Endothelial cell of umbilical vein (primary cell): ENCODE measurements at regions not wholly inside any gene's neighbourhood (a gene's known extent, or its start where the extent isn't known, plus 50 kb on each side); places are given as distances from the start of the nearest gene placed in this dataset.

Experiments
- BruUV-seq: library from RNA; stranded (reverse); fragments of 400-500 nt; replicated peaks from 2 replicates; lab custom pipeline; 2021; lab: Mats Ljungman, UMichigan
- CTCF ChIA-PET: fragments of 300-600, 350-600 bp; sonication (Branson Sonifier 250); formaldehyde crosslinking; loops from one replicate; lab custom pipeline; 2021; ENCODE audit warnings: antibody characterized with exemption, inconsistent platforms; lab: Charles Lee
- POLR2A ChIA-PET: fragments of 300-600, 350-600 bp; sonication (Branson Sonifier 250); formaldehyde crosslinking; loops from one replicate; lab custom pipeline; 2021; ENCODE audit warnings: antibody characterized with exemption, inconsistent platforms; lab: Charles Lee
- DNase-seq: peaks from one replicate; pipeline ENCODE4 v3.0.0-alpha.2; 2011; ENCODE audit warnings: low read depth, low spot score
- FAIRE-seq: peaks from 2 replicates; lab custom pipeline; 2011; peaks lifted over from hg19 to GRCh38; lab: Jason Lieb, UNC
- H2AFZ ChIP-seq: 2 replicates; pipeline ENCODE4 v1.6.0; 2012; ENCODE audit warnings: low read depth, low read length, control low read depth, inconsistent platforms
- H3K27ac ChIP-seq: 2 replicates; pipeline ENCODE4 v1.5.1; 2011; ENCODE audit warnings: low read depth, mild to moderate bottlenecking, control low read depth, low read length, moderate library complexity; ENCODE audit not compliant: insufficient read depth
- H3K27me3 ChIP-seq, 2 experiments: 2 replicates each; pipeline versions ENCODE4 v1.6.0 to v1.6.1; 2011; ENCODE audit warnings: low read length in 2 of 2, mixed read lengths in 1 of 2; ENCODE audit not compliant: control insufficient read depth in 2 of 2, insufficient read depth in 2 of 2
- H3K36me3 ChIP-seq, 2 experiments: 2 replicates in 1 of 2; 3 replicates in 1 of 2; pipeline ENCODE4 v1.5.1; 2011; ENCODE audit warnings: low read length in 2 of 2, mild to moderate bottlenecking in 1 of 2, moderate library complexity in 1 of 2; ENCODE audit not compliant: control insufficient read depth in 2 of 2, insufficient read depth in 2 of 2; ENCODE audit errors: extremely low read depth in 1 of 2
- H3K4me1 ChIP-seq: 3 replicates; pipeline ENCODE4 v1.5.1; 2011; ENCODE audit warnings: mild to moderate bottlenecking, low read length; ENCODE audit not compliant: control insufficient read depth, insufficient read depth; ENCODE audit errors: extremely low read depth
- H3K4me2 ChIP-seq: 2 replicates; pipeline ENCODE4 v1.6.1; 2011; ENCODE audit warnings: low read length, control low read depth, mixed read lengths; ENCODE audit not compliant: insufficient read depth
- H3K4me3 ChIP-seq, 3 experiments: fragments of 200-600 bp in 1 of 3; sonication (generic), shearing (Covaris generic) in 1 of 3; replicated peaks in 1 of 3; 2 replicates each; pipeline ENCODE4 v1.5.1; 2011 to 2016; ENCODE audit warnings: control low read depth in 3 of 3, low read length in 3 of 3, mild to moderate bottlenecking in 2 of 3, inconsistent platforms in 1 of 3, low read depth in 1 of 3, moderate library complexity in 1 of 3; ENCODE audit not compliant: insufficient read depth in 1 of 3
- H3K79me2 ChIP-seq: 2 replicates; pipeline ENCODE4 v1.6.0; 2012; ENCODE audit warnings: low read length, inconsistent platforms; ENCODE audit not compliant: control insufficient read depth, insufficient read depth
- H3K9ac ChIP-seq: replicated peaks from 2 replicates; pipeline ENCODE3; 2011; ENCODE audit warnings: low read length, control low read depth; ENCODE audit not compliant: insufficient read depth; ENCODE audit errors: extremely low read depth
- H3K9me1 ChIP-seq: replicated peaks from 3 replicates; pipeline ENCODE4 v1.6.0; 2011; ENCODE audit warnings: mild to moderate bottlenecking, low read length; ENCODE audit not compliant: control insufficient read depth, insufficient read depth; ENCODE audit errors: extremely low read depth
- H3K9me3 ChIP-seq: replicated peaks from 2 replicates; pipeline ENCODE4 v1.5.1; 2012; ENCODE audit warnings: low read length, inconsistent platforms; ENCODE audit not compliant: control insufficient read depth, insufficient read depth
- H4K20me1 ChIP-seq: replicated peaks from 2 replicates; pipeline ENCODE3; 2011; ENCODE audit warnings: mild to moderate bottlenecking, low read length; ENCODE audit not compliant: control insufficient read depth, insufficient read depth; ENCODE audit errors: extremely low read depth
- EZH2 ChIP-seq: IDR thresholded peaks from 2 replicates; pipeline ENCODE4 v1.6.1; 2012; ENCODE audit warnings: borderline replicate concordance, low read depth, mild to moderate bottlenecking, moderate library complexity, low read length, inconsistent platforms; ENCODE audit not compliant: severe bottlenecking
- FOS ChIP-seq: IDR thresholded peaks from 2 replicates; pipeline ENCODE4 v1.6.1; 2011; ENCODE audit warnings: mild to moderate bottlenecking, low read length, moderate library complexity, borderline replicate concordance; ENCODE audit not compliant: insufficient read depth
- GATA2 ChIP-seq: IDR thresholded peaks from 2 replicates; pipeline ENCODE4 v1.7.0; 2011; ENCODE audit warnings: low read depth, mild to moderate bottlenecking, moderate library complexity, mixed read lengths, low read length; ENCODE audit not compliant: insufficient read length, insufficient read depth
- JUN ChIP-seq: IDR thresholded peaks from 2 replicates; pipeline ENCODE4 v1.6.1; 2011; ENCODE audit warnings: borderline replicate concordance, low read depth; ENCODE audit not compliant: insufficient read length, insufficient read depth
- MYC ChIP-seq: IDR thresholded peaks from one replicate; pipeline ENCODE4 v1.6.1; 2011; ENCODE audit warnings: mild to moderate bottlenecking, low read depth, low read length
- POLR2AphosphoS5 ChIP-seq: IDR thresholded peaks from 2 replicates; pipeline ENCODE4 v1.6.1; 2012; ENCODE audit warnings: low read depth, mild to moderate bottlenecking, control low read depth, low read length, moderate library complexity; ENCODE audit not compliant: insufficient read depth
- dilution Hi-C: fragments of 300-500 bp; cut with MboI; formaldehyde crosslinking; loops from one replicate; pipeline ENCODE4 v1.15.0; 2019; ENCODE audit warnings: low sequenced_read_pairs; ENCODE audit not compliant: extremely low pct_ligation_motif_present
- intact Hi-C: fragments of 100-400 bp; cut with micrococcal nuclease; formaldehyde crosslinking; loops from one replicate; pipeline ENCODE4 v1.10.0; 2022
- TF ChIP-seq, protein P1 (sequence below): IDR thresholded peaks from 2 replicates; pipeline ENCODE4 v1.6.1; 2011; ENCODE audit not compliant: insufficient read depth, insufficient read length
- TF ChIP-seq, protein P2 (sequence below), 2 donors: IDR thresholded peaks; 1 replicate in 1 of 2; 2 replicates in 1 of 2; pipeline ENCODE4 v1.5.1; 2011; ENCODE audit warnings: low read length in 2 of 2, mild to moderate bottlenecking in 2 of 2, moderate library complexity in 2 of 2, control low read depth in 1 of 2, inconsistent platforms in 1 of 2, low read depth in 1 of 2; ENCODE audit not compliant: insufficient read depth in 1 of 2; ENCODE audit errors: extremely low read depth in 1 of 2

DNA sequence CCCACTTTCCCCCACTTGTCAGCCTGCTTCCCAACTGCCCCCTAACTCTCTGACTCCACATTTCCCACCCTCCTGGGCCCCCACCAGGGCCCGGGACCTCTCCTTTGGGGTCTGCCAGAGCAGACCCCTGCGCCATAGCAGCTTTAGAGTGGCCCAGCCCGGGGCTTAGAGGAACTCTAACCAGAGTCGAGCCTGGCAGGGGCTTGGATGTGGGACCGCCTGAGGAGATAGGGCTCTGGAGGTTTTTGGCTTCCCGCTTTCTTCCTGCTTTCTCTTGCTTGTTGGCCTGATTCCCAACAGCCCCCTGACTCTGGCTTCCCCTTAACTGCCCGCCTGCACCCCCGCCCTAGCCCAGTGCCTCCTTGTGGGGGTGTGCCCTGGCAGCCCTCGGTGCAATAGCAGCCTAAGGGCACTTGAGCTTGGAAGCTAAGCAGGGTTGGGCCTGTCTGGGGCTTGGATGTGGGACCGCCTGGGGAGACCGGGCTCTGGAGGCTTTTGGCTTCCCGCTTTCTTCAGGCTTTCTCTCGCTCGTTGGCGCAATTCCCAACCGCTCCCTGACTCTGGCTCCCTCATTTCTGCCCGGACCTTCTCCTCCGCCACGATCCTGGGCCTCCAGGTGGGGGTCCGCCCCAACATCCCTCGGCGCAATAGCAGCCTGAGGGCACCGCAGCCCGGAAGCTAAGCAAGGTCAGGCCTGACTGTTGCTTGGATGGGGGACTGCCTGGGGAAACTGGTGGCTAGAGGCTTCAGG, 2292.0 kb downstream of the TP53TG3F start:
- intact Hi-C loops: no loop called here
- ChIA-PET POLR2A (no interaction called here), CTCF (no interaction called here)
- Histone ChIP-seq H3K79me2 (no peaks in the 10 kb centered on the region), H3K9me3 (peaks cover 4% of the 10 kb centered on the region), H3K4me2 (no peak overlapping the region), H3K4me1 (no peaks in the 10 kb centered on the region), H3K9me1 (no peaks in the 10 kb centered on the region), H3K9ac (no peak overlapping the region), H3K27me3 (no peaks in the 10 kb centered on the region), H3K27ac (no peak overlapping the region), H3K36me3 (no peaks in the 10 kb centered on the region), H3K4me3 (no peak overlapping the region), H2AFZ (no peak overlapping the region), H4K20me1 (no peaks in the 10 kb centered on the region)
- FAIRE-seq (no peak), DNase-seq (no peak)
- no peak for TF ChIP-seq FOS
- TF ChIP-seq MYC: no peak
- no peak for TF ChIP-seq JUN
- TF ChIP-seq GATA2: no peak
- TF ChIP-seq POLR2AphosphoS5: no peak
- TF ChIP-seq EZH2: no peak
- no TSS peak for BruUV-seq
- dilution Hi-C loops: no loop called here

DNA sequence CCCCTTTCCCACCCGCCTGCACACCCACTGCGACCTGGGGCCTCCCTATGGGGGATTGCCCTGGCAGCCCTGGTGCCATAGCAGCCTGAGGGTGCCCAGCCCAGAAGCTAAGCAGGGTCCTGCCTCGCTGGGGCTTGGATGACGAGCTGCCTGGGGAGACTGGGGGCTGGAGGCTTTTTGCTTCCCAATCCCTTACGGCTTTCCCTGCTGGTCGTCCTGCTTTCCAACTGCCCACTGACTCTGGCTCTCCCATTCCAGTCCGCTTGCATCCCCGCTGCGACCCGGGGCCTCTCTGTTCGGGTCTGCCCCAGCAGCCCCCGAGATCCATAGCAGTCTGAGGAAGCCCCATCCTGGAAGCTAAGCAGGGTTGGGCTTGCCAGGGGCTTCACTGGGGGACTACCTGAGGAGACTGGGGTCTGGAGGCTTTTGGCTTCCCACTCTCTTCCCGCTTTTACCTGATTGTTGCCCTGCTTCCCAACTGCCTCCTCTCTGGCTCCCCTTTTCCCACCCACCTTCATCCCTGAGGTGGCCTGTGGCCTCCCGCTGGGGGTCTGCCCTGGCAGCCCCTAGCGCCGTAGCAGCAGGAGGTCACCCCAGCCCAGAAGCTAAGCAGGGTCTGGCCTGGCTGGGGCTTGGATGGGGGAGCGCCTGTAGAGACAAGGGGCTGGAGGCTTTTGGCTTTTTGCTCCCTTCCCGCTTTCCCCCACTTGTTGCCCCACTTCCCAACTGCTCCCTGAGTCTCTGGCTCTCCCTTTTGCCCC, 2292.8 kb downstream of the TP53TG3F start:
- dilution Hi-C loops (no loop called here), intact Hi-C loops (no loop called here)
- POLR2A ChIA-PET: no interaction called here
- Histone ChIP-seq H3K36me3 (no peaks in the 10 kb centered on the region), H3K4me1 (no peaks in the 10 kb centered on the region), H3K9me3 (peaks cover 4% of the 10 kb centered on the region), H3K4me3 (no peak overlapping the region), H3K79me2 (no peaks in the 10 kb centered on the region), H2AFZ (no peak overlapping the region), H4K20me1 (no peaks in the 10 kb centered on the region), H3K9ac (no peak overlapping the region), H3K27me3 (no peaks in the 10 kb centered on the region), H3K27ac (no peak overlapping the region), H3K4me2 (no peak overlapping the region), H3K9me1 (no peaks in the 10 kb centered on the region)
- DNase-seq (no peak), FAIRE-seq (no peak)
- no TSS peak for BruUV-seq
- no peak for TF ChIP-seq EZH2
- no peak for TF ChIP-seq POLR2AphosphoS5
- no peak for TF ChIP-seq GATA2
- TF ChIP-seq FOS: no peak
- TF ChIP-seq, protein P1, sequence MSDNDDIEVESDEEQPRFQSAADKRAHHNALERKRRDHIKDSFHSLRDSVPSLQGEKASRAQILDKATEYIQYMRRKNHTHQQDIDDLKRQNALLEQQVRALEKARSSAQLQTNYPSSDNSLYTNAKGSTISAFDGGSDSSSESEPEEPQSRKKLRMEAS: no peak
- TF ChIP-seq MYC: no peak
- TF ChIP-seq, protein P2, sequence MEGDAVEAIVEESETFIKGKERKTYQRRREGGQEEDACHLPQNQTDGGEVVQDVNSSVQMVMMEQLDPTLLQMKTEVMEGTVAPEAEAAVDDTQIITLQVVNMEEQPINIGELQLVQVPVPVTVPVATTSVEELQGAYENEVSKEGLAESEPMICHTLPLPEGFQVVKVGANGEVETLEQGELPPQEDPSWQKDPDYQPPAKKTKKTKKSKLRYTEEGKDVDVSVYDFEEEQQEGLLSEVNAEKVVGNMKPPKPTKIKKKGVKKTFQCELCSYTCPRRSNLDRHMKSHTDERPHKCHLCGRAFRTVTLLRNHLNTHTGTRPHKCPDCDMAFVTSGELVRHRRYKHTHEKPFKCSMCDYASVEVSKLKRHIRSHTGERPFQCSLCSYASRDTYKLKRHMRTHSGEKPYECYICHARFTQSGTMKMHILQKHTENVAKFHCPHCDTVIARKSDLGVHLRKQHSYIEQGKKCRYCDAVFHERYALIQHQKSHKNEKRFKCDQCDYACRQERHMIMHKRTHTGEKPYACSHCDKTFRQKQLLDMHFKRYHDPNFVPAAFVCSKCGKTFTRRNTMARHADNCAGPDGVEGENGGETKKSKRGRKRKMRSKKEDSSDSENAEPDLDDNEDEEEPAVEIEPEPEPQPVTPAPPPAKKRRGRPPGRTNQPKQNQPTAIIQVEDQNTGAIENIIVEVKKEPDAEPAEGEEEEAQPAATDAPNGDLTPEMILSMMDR (IDR thresholded peaks at IDR 0.05; ENCODE audit: extremely low read depth in 1 of 2, insufficient read depth in 1 of 2, low read depth in 1 of 2, low read length in 2 of 2): no peak
- CTCF ChIA-PET: no interaction called here
